ENCODE measurements at regions not wholly inside any gene's neighbourhood (a gene's known extent, or its start where the extent isn't known, plus 50 kb on each side); places are given as distances from the start of the nearest gene placed in this dataset. TPM values are rescaled to one million over a fixed set of nuclear protein-coding genes. Genes with fewer than 3 reads are reported as not detected.

GRCh38 chr3:165895919-165896318 is 58.7 kb upstream of the BCHE start:
- Histone ChIP-seq H3K4me3 (no peak overlapping the region), H3K4me2 (no peak overlapping the region), H3K9me3 (ENCODE audit: low read depth) (no peaks in the 10 kb centered on the region), H3K27me3 (no peaks in the 10 kb centered on the region), H3F3A (ENCODE audit: low read depth) (no peaks in the 10 kb centered on the region), H3K9ac (no peak overlapping the region), H2AFZ (replicated peaks) (no peak overlapping the region), H3K4me1 (no peaks in the 10 kb centered on the region), H3K36me3 (no peaks in the 10 kb centered on the region), H3K79me2 (ENCODE audit: low read depth) (no peaks in the 10 kb centered on the region), H3K27ac (no peak overlapping the region), H4K20me1 (ENCODE audit: low read depth) (no peaks in the 10 kb centered on the region)
- H3K36me3 Mint-ChIP-seq: no peaks in the 10 kb centered on the region
- no peaks in the 10 kb centered on the region for H3K9me3 Mint-ChIP-seq
- H3K27me3 Mint-ChIP-seq (ENCODE audit: insufficient read depth, low read depth): no peaks in the 10 kb centered on the region
- no peak for TF ChIP-seq EZH2 (IDR thresholded peaks at IDR 0.05)
- no peak for TF ChIP-seq EZH2phosphoT487 (IDR thresholded peaks at IDR 0.05)
- TF ChIP-seq CTCF (IDR thresholded peaks at IDR 0.05): peak; percentile 74
- no peak overlapping the region for H3K4me3 Mint-ChIP-seq
- no peaks in the 10 kb centered on the region for H3K4me1 Mint-ChIP-seq
- DNase-seq (ENCODE audit: low spot score): peak; percentile 90
- H3K27ac Mint-ChIP-seq: no peak overlapping the region

GRCh38 chr3:165892565-165892964 is 55.3 kb upstream of the BCHE start:
- no peaks in the 10 kb centered on the region for H3K9me3 ChIP-seq (ENCODE audit: low read depth)
- TF ChIP-seq EZH2 (IDR thresholded peaks at IDR 0.05): no peak
- no peaks in the 10 kb centered on the region for H4K20me1 ChIP-seq (ENCODE audit: low read depth)
- Mint-ChIP-seq H3K4me1 (no peaks in the 10 kb centered on the region), H3K27ac (no peak overlapping the region), H3K27me3 (ENCODE audit: insufficient read depth, low read depth) (no peaks in the 10 kb centered on the region), H3K36me3 (no peaks in the 10 kb centered on the region), H3K4me3 (no peak overlapping the region), H3K9me3 (no peaks in the 10 kb centered on the region)
- H3K79me2 ChIP-seq (ENCODE audit: low read depth): no peaks in the 10 kb centered on the region
- no peak overlapping the region for H3K4me3 ChIP-seq
- H3K36me3 ChIP-seq: no peaks in the 10 kb centered on the region
- H3K4me1 ChIP-seq: no peaks in the 10 kb centered on the region
- H3K4me2 ChIP-seq: no peak overlapping the region
- H3K27me3 ChIP-seq: no peaks in the 10 kb centered on the region
- no peaks in the 10 kb centered on the region for H3F3A ChIP-seq (ENCODE audit: low read depth)
- H3K9ac ChIP-seq: no peak overlapping the region
- no peak for DNase-seq (ENCODE audit: low spot score)
- no peak overlapping the region for H2AFZ ChIP-seq (replicated peaks)
- H3K27ac ChIP-seq: no peak overlapping the region

Small RNA genes in the stretch of these regions (small RNA-seq; reads per million reads assigned to genes)
- gene AC069439.1 (not detected), gene AC072046.1 (not detected), gene AC072046.2 (not detected), gene MTND4LP10 (not detected), gene RN7SKP298 (not detected)
